ENCODE measurements at regions not wholly inside any gene's neighbourhood (a gene's known extent, or its start where the extent isn't known, plus 50 kb on each side); places are given as distances from the start of the nearest gene placed in this dataset.

DNA sequence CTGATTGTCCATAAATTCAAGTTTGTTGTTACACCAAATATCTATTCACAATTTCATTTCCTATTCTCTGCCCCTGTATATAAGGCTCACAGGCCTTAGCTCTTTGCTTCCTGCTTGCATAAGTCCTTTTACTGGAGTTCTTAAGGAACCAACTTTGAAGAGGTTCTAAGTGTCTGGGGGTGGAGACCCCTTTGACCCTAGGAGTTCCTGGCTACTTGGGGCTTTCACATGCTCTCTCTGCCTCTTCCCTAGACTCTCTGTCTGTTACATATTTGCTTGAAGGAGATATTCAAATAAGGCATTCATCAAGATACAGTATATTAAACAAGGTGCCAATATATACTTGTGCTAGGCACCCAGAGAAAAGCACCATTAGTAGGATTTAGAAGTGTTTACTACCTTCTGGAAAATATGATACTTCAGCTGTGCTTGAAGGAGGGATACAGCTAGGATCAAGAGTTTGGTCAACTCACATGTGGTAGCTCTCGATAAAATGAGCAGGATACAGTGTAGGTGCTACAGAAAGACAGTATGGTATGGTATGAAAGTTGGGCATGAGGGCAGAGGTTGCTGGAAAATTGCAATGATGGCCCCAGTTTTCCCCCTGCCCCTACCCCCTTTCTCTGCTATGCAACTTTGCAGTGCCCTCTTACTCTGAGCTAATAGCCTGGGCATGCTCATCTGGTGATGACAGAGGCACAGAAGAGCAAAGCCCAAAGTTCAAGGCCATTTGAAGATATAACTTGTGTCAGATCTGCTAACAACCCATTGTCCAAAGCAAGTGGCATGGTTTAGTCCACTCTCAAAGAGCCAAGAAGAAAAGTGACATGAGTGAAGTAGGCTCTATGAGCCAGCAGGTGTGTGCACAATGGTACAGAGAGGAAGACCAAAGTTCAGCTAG is 107.6 kb upstream of the CPEB2 start:
- no peak overlapping the region for H3K27ac ChIP-seq
- H3K9me3 ChIP-seq (replicated peaks in 1 of 3) = no peaks in the 10 kb centered on the region
- 88 to 100% (median 94%) methylated on average over 1 of the region's 1 CpG for WGBS, 4 donors
- no peak for TF ChIP-seq POLR2A (IDR thresholded peaks at IDR 0.05)
- TF ChIP-seq, protein P1, sequence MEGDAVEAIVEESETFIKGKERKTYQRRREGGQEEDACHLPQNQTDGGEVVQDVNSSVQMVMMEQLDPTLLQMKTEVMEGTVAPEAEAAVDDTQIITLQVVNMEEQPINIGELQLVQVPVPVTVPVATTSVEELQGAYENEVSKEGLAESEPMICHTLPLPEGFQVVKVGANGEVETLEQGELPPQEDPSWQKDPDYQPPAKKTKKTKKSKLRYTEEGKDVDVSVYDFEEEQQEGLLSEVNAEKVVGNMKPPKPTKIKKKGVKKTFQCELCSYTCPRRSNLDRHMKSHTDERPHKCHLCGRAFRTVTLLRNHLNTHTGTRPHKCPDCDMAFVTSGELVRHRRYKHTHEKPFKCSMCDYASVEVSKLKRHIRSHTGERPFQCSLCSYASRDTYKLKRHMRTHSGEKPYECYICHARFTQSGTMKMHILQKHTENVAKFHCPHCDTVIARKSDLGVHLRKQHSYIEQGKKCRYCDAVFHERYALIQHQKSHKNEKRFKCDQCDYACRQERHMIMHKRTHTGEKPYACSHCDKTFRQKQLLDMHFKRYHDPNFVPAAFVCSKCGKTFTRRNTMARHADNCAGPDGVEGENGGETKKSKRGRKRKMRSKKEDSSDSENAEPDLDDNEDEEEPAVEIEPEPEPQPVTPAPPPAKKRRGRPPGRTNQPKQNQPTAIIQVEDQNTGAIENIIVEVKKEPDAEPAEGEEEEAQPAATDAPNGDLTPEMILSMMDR (IDR thresholded peaks at IDR 0.05) = no peak
- intact Hi-C loops (cut with DNase I) = no loop called here
- H3K4me3 ChIP-seq = no peak overlapping the region
- H3K27me3 ChIP-seq = no peaks in the 10 kb centered on the region
- no peak for DNase-seq
- no peaks in the 10 kb centered on the region for H3K4me1 ChIP-seq (replicated peaks in 1 of 2)
- no peaks in the 10 kb centered on the region for H3K36me3 ChIP-seq (replicated peaks in 1 of 2)

DNA sequence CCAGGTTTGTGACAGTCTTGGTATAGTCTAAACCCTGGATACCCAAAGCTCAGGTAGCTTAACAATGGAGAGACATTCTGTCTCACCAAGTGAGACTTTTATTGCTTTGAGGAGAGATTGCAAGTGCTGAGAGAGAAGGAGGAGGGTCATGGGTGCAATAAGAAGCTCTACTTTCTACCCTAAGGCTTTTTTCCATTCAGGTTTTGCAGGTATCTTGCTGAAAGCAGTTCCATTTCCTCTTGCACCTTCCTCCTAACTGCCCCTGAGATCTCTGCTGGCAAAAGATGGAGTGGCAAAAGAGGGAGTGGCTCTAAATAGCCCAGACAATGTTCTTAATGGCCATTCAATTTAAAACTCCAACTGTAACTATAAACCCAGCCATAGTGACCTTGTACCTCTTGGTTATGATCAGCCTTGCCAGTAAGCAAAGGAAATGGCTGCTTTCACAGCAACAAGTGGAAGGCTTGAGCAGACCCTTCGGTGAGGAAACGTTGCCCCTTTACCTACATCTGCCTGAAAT is 105.6 kb upstream of the CPEB2 start:
- TF ChIP-seq POLR2A (IDR thresholded peaks at IDR 0.05) = no peak
- TF ChIP-seq, protein P1 (IDR thresholded peaks at IDR 0.05) = no peak
- Histone ChIP-seq H3K9me3 (replicated peaks in 1 of 3) (no peaks in the 10 kb centered on the region), H3K4me1 (replicated peaks in 1 of 2) (no peaks in the 10 kb centered on the region), H3K27me3 (no peaks in the 10 kb centered on the region), H3K4me3 (no peak overlapping the region), H3K27ac (no peak overlapping the region), H3K36me3 (replicated peaks in 1 of 2) (no peaks in the 10 kb centered on the region)
- 90 to 98% (median 92%) methylated on average over 2 of the region's 2 CpGs for WGBS, 4 donors
- intact Hi-C loops (cut with DNase I) = no loop called here
- no peak for DNase-seq

DNA sequence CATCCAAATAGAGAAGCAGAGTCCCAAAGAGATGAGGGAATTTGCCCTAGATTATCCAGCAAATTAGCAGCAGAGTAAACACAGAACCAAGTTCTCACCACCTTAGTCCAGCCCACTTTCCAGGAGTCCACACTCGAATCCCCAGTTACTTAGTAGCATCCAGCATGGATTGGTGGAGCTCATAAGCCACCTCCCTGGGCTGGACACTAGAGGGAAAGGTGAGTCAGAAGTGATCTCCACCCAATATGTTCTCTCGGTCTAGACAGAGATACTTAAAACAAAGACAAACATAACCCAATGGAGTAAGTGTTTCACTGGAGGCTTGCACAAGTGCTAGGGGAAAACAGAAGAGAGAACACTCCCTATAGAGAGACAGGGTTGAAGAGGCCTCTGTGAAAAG is 105.1 kb upstream of the CPEB2 start:
- intact Hi-C loops (cut with DNase I) = no loop called here

DNA sequence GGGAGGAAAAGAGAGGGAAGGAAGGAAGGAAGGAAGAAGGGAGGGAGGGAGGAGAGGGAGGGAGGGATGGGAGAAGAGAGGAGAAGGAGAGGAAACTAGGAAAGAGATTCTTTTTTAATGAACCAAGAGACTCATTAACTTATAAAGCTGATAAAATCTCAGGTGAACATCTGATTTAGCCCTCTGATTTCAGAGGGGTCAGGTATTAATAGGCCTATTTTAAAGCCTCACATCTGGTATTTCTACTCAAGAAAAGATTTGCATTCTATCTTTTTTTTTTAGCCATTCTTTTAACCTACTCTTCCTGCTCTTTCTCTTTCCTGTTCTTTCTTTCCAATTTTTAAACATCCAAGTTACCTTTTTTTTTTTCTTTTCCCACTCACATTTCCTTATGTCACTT is 103.3 kb upstream of the CPEB2 start:
- Histone ChIP-seq H3K36me3 (replicated peaks in 1 of 2) (no peaks in the 10 kb centered on the region), H3K27ac (no peak overlapping the region), H3K9me3 (replicated peaks in 1 of 3) (no peaks in the 10 kb centered on the region), H3K4me1 (replicated peaks in 1 of 2) (no peaks in the 10 kb centered on the region), H3K27me3 (no peaks in the 10 kb centered on the region), H3K4me3 (no peak overlapping the region)
- no peak for DNase-seq
- intact Hi-C loops (cut with DNase I) = no loop called here
- TF ChIP-seq, protein P1 (IDR thresholded peaks at IDR 0.05) = no peak
- TF ChIP-seq POLR2A (IDR thresholded peaks at IDR 0.05) = no peak

More for the DNA sequence above, 105.1 kb upstream of the CPEB2 start:
- Histone ChIP-seq H3K4me1 (replicated peaks in 1 of 2) (no peaks in the 10 kb centered on the region), H3K27ac (no peak overlapping the region), H3K9me3 (replicated peaks in 1 of 3) (no peaks in the 10 kb centered on the region), H3K36me3 (replicated peaks in 1 of 2) (no peaks in the 10 kb centered on the region), H3K27me3 (no peaks in the 10 kb centered on the region), H3K4me3 (no peak overlapping the region)
- 84 to 100% (median 97%) methylated on average over 2 of the region's 2 CpGs for WGBS, 4 donors
- TF ChIP-seq POLR2A (IDR thresholded peaks at IDR 0.05) = no peak
- TF ChIP-seq, protein P1 (IDR thresholded peaks at IDR 0.05) = no peak
- DNase-seq = no peak

All from adrenal gland (tissue), 9 donors.